ENCODE measurements at regions not wholly inside any gene's neighbourhood (a gene's known extent, or its start where the extent isn't known, plus 50 kb on each side); places are given as distances from the start of the nearest gene placed in this dataset.

DNA sequence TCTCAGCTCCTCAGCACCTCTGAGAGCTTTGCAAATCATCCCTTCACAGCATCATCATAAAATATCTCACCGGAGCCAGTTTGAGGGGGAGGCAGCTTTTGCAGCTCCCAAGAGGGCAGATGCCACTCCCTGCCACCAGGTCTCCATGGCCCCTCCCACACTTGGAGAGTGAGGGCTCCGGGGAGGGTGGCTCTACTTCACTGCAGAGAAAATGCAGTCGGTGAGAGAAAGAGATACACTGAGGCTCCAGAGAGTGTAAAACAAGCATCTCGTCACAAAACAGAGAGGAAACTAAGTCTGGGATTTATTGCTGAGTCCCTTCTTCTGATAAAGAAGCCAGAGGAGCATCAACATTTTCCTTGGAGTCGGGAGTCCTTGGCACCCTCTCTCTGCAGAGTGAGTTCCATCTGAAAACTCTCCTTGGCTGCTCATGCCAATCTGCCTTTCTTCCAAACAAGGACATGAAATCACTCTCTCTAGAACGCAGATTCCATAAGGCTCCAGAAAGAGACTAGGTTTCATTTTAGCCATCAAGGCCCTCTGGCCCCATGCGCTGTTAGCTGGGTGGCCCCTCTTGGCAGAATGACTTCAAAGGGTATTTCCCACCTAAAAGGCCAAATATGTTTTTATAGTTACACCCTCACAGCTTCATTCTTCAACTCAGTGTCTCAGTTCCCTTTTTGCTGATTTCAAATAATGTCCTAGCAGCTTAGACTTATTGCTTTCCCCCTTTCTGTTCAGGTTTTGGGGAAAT is 70.6 kb upstream of the F13A1 start:
- TF ChIP-seq, protein P1, sequence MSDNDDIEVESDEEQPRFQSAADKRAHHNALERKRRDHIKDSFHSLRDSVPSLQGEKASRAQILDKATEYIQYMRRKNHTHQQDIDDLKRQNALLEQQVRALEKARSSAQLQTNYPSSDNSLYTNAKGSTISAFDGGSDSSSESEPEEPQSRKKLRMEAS (IDR thresholded peaks at IDR 0.05), result no peak
- no peak for TF ChIP-seq YY1 (IDR thresholded peaks at IDR 0.05; ENCODE audit: low read depth)
- no peak for TF ChIP-seq CEBPB (IDR thresholded peaks at IDR 0.05)
- TF ChIP-seq EP300 (IDR thresholded peaks at IDR 0.05; ENCODE audit: borderline replicate concordance), result no peak
- TF ChIP-seq TCF12 (IDR thresholded peaks at IDR 0.05; ENCODE audit: low read depth), result no peak
- TF ChIP-seq TEAD4 (IDR thresholded peaks at IDR 0.05), result no peak
- no peak for TF ChIP-seq TAF1 (IDR thresholded peaks at IDR 0.05; ENCODE audit: low read depth)
- no peak for TF ChIP-seq RAD21 (IDR thresholded peaks at IDR 0.05; ENCODE audit: low read depth)
- TF ChIP-seq NFIC (IDR thresholded peaks at IDR 0.05), result no peak
- no peak for TF ChIP-seq FOXM1 (IDR thresholded peaks at IDR 0.05; ENCODE audit: borderline replicate concordance, low read depth)
- TF ChIP-seq, protein P2, sequence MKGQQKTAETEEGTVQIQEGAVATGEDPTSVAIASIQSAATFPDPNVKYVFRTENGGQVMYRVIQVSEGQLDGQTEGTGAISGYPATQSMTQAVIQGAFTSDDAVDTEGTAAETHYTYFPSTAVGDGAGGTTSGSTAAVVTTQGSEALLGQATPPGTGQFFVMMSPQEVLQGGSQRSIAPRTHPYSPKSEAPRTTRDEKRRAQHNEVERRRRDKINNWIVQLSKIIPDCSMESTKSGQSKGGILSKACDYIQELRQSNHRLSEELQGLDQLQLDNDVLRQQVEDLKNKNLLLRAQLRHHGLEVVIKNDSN (IDR thresholded peaks at IDR 0.05), result no peak
- TF ChIP-seq, protein P3, sequence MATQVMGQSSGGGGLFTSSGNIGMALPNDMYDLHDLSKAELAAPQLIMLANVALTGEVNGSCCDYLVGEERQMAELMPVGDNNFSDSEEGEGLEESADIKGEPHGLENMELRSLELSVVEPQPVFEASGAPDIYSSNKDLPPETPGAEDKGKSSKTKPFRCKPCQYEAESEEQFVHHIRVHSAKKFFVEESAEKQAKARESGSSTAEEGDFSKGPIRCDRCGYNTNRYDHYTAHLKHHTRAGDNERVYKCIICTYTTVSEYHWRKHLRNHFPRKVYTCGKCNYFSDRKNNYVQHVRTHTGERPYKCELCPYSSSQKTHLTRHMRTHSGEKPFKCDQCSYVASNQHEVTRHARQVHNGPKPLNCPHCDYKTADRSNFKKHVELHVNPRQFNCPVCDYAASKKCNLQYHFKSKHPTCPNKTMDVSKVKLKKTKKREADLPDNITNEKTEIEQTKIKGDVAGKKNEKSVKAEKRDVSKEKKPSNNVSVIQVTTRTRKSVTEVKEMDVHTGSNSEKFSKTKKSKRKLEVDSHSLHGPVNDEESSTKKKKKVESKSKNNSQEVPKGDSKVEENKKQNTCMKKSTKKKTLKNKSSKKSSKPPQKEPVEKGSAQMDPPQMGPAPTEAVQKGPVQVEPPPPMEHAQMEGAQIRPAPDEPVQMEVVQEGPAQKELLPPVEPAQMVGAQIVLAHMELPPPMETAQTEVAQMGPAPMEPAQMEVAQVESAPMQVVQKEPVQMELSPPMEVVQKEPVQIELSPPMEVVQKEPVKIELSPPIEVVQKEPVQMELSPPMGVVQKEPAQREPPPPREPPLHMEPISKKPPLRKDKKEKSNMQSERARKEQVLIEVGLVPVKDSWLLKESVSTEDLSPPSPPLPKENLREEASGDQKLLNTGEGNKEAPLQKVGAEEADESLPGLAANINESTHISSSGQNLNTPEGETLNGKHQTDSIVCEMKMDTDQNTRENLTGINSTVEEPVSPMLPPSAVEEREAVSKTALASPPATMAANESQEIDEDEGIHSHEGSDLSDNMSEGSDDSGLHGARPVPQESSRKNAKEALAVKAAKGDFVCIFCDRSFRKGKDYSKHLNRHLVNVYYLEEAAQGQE (IDR thresholded peaks at IDR 0.05; ENCODE audit: low read depth), result no peak
- no peak for TF ChIP-seq CREB1 (IDR thresholded peaks at IDR 0.05; ENCODE audit: low read depth)
- no peak for TF ChIP-seq EGR1 (IDR thresholded peaks at IDR 0.05)
- no peak for TF ChIP-seq ZBTB7A (IDR thresholded peaks at IDR 0.05; ENCODE audit: low read depth)

DNA sequence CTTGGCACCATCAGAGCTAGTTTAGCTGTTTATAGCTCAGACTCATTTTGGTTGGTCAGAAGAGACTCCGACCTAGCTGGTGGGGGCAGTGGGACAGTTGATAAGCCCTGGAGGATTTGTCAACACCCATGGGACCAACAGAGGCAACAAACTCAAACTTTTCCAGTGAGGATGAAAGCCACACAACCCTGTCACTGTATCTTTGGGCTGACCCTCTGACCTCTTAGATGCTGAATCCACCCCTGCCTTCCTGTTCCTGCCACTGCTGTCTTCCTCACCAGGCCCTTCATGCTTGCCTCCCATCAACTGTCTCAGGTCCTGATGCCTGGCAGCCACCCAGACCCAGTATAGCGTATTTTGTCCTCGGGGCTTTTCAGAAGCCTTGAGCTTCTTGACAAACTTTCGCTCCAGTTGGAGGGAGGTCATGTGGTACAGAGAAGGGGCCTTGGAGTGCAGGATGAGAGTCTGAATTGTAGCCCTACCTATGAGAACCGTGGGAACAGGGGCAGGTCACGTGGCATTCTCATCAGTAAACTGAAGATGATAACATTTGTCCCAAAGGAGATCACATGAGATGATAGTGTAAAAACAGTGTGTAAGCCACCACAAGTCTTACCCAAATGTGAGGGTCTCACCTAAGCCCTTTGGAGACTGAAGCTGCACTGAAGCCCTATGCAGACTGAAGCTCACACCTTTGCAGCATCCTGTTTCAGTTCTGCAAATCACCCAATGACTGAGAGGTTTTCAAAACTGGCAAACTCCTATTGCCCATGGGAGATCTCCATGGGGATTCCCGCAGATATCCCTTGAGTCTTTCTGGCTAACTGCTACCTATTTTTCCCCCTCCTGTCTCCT is 72.0 kb upstream of the F13A1 start:
- TF ChIP-seq TAF1 (IDR thresholded peaks at IDR 0.05; ENCODE audit: low read depth), result no peak
- no peak for TF ChIP-seq NFIC (IDR thresholded peaks at IDR 0.05)
- TF ChIP-seq FOXM1 (IDR thresholded peaks at IDR 0.05; ENCODE audit: borderline replicate concordance, low read depth), result no peak
- no peak for TF ChIP-seq TEAD4 (IDR thresholded peaks at IDR 0.05)
- TF ChIP-seq, protein P1 (IDR thresholded peaks at IDR 0.05), result no peak
- TF ChIP-seq, protein P3 (IDR thresholded peaks at IDR 0.05; ENCODE audit: low read depth), result no peak
- no peak for TF ChIP-seq EP300 (IDR thresholded peaks at IDR 0.05; ENCODE audit: borderline replicate concordance)
- TF ChIP-seq RAD21 (IDR thresholded peaks at IDR 0.05; ENCODE audit: low read depth), result no peak

DNA sequence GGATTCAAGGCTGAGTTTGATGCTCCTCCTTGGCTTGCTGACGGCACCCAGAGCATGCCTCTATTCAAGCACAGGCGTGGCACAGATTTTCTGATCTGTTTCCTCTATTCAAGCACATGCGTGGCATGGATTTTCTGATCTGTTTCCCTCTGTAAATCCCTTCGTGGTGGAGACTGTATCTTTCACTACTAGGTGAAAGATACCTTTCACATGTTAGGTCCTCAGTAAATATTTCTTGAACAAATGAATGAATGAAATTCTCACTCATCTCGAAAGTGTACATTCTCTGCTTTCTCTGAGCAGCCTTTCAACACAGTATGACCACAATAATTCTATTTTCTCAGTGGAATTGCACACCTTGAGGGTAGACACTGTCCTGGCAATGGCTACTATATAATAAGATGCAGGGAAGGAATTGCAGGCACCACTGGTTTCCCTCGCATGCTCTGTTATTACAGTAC is 72.6 kb upstream of the F13A1 start:
- TF ChIP-seq YY1 (IDR thresholded peaks at IDR 0.05; ENCODE audit: low read depth) (no peak), CREB1 (IDR thresholded peaks at IDR 0.05; ENCODE audit: low read depth) (no peak), TAF1 (IDR thresholded peaks at IDR 0.05; ENCODE audit: low read depth) (no peak), FOXM1 (IDR thresholded peaks at IDR 0.05; ENCODE audit: borderline replicate concordance, low read depth) (no peak), RAD21 (IDR thresholded peaks at IDR 0.05; ENCODE audit: low read depth) (no peak), EP300 (IDR thresholded peaks at IDR 0.05; ENCODE audit: borderline replicate concordance) (no peak), CEBPB (IDR thresholded peaks at IDR 0.05) (no peak), TCF12 (IDR thresholded peaks at IDR 0.05; ENCODE audit: low read depth) (no peak), EGR1 (IDR thresholded peaks at IDR 0.05) (no peak), ZBTB7A (IDR thresholded peaks at IDR 0.05; ENCODE audit: low read depth) (no peak), NFIC (IDR thresholded peaks at IDR 0.05) (no peak), TEAD4 (IDR thresholded peaks at IDR 0.05) (no peak)
- TF ChIP-seq, protein P3 (IDR thresholded peaks at IDR 0.05; ENCODE audit: low read depth), result no peak
- TF ChIP-seq, protein P2 (IDR thresholded peaks at IDR 0.05), result no peak
- TF ChIP-seq, protein P1 (IDR thresholded peaks at IDR 0.05), result no peak
